Activated T-helper 1 cell treated with Interleukin-2 at 50 U/mL for 16 hours (primary cell): ENCODE measurements at regions not wholly inside any gene's neighbourhood (a gene's known extent, or its start where the extent isn't known, plus 50 kb on each side); places are given as distances from the start of the nearest gene placed in this dataset.
"Not testable (repeated sequence)": the region's sequence is repeated elsewhere in the genome, so short reads cannot be mapped to it uniquely, and the experiment has no call there.

Experiments used
- DNase-seq: peaks from one replicate; pipeline ENCODE4 v3.0.0-alpha.2; 2020; ENCODE audit warnings: low read depth

- DNase-seq: not testable (repeated sequence)
Observed at GRCh38 chr6:14569874-14570273, 452.3 kb downstream of the CD83 start.

DNA sequence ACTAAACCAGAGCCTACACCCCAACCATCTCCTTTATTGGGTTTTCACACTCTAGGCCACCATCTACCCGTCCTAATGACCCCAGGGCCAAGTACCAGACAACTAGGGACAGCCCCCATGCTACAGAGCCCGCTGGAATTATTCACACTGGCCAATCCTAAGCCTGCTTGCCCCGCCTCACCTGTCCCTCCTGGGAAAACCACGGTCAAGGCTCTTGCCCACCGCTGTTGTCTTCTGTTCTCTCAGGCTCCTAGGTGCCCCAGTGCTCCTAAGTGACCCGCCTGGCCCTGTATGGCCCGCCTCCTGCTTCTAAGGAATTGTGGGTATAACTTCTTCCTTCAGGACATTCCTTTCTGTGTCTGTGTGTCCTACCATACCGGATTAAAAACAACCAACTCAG, 453.4 kb downstream of the CD83 start:
- no peak for DNase-seq

DNA sequence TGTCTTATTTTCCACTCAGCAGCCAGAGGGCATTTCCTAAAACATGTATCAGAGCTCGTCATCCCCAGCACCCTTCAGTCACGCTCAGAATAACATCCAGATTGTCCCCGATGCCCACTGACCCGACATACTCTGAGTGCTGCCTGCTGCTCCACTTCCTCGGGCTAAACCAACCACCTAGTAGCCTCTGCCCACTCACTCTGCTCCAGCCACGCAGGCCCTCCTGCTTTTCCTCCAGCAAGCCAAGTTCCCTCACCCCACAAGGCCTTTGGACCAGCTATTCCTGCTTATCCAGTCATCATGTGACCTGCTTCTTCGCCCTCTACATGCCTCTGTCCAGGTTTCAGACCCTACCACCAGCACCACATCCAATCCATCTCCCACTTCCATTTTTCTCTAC, 454.2 kb downstream of the CD83 start:
- no peak for DNase-seq

- DNase-seq: no peak
Observed at GRCh38 chr6:14573267-14573666, 455.7 kb downstream of the CD83 start.

GRCh38 chr6:14573703-14574290, 456.2 kb downstream of the CD83 start:
- DNase-seq: no peak

- no peak for DNase-seq
Observed at GRCh38 chr6:14575961-14576360, 458.4 kb downstream of the CD83 start.

GRCh38 chr6:14578994-14579393, 461.4 kb downstream of the CD83 start:
- no peak for DNase-seq

DNA sequence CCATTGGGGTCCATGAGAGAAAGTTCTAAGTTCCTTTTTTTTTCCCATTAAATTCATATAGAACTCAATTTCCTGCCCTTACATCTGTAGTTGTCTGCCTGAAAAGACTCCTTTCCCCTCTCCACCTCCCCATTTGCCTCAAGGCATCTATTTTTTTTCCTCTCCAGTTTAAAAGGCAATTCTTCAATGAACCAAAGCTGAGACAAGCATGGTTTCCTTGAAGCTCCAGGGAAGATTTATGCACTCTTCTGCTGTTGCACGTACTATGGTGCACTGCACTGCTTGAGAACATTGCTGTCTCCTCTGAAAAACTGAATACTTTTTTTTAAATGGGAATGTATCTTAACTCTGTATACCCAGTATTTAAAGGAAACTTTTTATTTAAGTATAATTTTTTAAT, 465.2 kb downstream of the CD83 start:
- no peak for DNase-seq

- no peak for DNase-seq
Observed at GRCh38 chr6:14583826-14584225, 466.3 kb downstream of the CD83 start.

GRCh38 chr6:14584450-14584849, 466.9 kb downstream of the CD83 start:
- no peak for DNase-seq

DNA sequence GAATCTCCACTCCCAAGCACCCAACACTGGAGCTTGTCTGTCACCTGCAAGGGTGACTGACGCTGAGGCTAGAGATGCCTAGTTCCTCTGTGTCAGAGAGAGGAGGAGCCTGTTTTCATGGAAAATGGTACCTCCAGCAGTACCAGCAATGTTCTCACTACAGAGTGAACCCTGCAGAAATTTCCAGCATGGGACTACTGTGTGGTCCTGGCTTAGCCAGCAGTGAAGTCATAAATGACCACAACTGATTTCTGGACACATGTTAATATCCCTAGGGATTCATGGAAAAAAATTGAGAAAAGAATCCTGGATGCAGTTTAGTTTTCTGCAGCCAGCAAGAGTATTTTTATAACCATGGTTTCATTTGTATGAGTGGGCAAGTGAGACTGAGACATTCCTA, 468.1 kb downstream of the CD83 start:
- no peak for DNase-seq

DNA sequence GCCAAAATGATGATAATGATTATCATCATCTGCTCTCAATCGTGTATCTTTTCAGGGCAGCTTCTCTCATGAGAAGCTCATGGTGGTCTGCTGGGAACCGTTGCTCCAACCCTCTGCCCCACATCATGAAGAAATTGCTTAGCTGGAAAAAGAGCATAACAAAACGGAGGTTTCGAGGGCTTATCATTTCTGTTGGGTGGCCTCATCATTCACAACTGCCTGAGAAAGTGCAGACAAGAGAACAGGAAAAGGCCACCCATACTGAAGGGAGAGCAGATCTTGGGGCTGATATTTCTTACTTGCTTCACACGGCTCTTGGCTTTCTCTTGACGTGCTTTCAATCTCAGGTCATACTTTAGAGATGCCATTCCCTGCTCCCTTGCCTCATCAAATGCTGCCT, 471.6 kb downstream of the CD83 start:
- no peak for DNase-seq

DNA sequence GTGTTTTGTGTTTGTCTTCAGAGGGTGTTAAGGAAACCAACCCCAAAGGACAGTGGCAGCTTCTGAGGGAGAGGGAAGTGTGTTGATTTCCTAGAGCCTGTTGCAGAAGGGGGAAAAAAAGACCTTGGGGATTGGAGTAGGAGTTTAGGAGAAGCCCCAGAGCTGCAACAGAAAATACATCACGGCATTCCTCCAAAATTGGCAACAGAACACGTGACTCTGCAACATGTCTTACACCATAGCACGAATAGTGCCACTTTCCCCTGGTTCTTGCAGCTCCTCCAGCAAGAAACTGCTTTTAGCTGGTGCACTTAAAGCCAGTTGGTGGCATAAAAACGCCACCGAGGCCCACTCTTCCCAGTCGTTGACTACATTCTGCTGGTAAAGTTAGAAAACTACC, 473.0 kb downstream of the CD83 start:
- DNase-seq: no peak

DNA sequence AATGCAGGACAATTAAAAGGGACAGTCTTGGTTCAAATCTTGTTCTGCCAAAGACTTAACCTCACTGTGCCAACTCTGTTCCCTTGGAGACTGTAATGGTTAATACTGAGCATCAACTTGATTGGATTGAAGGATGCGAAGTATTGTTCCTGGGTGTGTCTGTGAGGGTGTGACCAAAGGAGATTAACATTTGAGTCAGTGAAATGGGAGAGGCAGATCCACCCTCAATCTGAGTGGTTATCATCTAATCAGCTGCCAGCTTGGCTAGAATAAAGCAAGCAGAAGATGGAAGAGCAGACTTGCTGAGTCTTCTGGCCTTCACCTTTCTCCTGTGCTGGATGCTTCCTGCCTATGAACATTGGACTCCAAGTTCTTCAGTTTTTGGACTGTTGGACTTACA, 474.4 kb downstream of the CD83 start:
- DNase-seq: no peak

- DNase-seq: no peak
Observed at GRCh38 chr6:14593286-14593685, 475.7 kb downstream of the CD83 start.

GRCh38 chr6:14595751-14596150, 478.2 kb downstream of the CD83 start:
- DNase-seq: no peak

DNA sequence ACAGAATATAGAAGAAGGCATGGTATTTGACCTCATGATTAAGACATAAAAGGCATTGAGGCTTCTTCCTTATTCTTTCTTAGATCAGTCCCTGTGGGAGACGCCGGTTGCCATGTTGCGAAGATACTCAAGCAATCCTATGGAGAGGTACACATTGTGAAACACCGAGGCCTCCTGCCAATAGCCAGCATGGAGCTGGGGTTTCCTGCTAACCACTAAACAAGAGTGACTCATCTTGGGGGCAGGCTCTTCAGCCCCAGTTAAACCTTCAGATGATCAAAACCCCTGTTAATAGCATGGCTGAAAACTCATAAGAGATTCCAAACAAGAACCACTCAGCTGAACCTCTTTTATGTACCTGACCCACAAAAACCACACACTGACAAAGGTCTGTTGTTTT, 478.8 kb downstream of the CD83 start:
- no peak for DNase-seq

GRCh38 chr6:14597090-14597489, 479.5 kb downstream of the CD83 start:
- no peak for DNase-seq

- no peak for DNase-seq
Observed at GRCh38 chr6:14598017-14598864, 480.7 kb downstream of the CD83 start.

DNA sequence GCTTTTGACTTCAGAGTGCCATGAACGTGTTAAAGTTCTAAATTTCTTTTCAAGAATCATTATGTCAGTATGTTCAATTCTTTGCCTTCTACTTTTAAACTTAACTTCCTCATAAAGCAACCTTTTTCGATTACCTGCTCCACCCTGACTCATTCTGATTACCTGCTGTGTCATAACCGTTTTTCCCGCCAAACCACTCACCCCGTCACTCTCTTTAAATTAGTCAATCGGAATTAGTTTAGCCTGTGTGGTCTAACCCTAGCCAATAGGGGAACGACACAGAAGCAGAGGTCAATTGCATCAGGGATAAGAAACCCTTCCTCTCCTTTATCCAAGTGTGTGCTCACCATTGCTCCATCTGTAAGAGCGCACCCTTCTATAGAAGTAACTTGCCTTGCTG, 482.7 kb downstream of the CD83 start:
- not testable (repeated sequence) for DNase-seq

- no peak for DNase-seq
Observed at GRCh38 chr6:14601490-14601889, 483.9 kb downstream of the CD83 start.

DNA sequence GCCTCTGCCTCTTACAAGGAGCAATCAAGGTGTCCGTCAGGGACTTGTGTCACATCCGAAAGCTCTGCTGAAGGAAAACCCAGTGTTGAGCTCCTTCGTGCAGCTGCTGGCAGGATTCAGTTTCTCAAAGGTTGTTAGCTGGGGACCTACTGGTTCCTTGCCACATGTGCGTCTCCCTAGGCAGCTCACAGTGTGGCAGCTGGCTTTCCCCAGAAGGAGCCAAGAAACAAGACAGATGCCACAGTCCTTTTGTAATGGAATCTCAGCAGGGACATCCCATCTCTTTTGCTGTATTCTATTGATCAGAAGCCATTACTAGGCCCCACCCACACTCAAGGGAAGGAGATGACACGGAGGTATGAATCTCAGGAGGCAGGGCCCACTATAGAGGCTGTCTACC, 488.8 kb downstream of the CD83 start:
- DNase-seq: no peak

DNA sequence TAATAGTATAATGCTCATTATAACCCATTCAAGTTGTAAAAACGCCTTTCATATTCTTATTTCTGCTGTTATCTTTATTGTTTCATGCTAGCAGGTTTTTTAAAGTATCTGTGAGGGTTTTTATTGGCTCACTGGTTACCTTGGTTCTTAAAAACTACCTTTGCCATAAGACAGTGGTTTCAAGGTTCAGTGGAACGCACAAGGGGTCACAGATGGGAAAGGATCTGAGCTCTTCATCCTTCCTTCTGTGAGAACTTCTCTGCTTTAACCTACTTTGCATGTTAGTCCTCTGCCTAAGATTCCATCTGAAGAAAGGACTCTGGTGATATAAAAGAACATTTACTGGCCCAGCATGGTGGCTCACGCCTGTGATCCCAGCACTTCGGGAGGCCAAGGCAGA, 492.6 kb downstream of the CD83 start:
- DNase-seq: no peak
